Transverse colon (tissue), 3 donors: ENCODE measurements at regions not wholly inside any gene's neighbourhood (a gene's known extent, or its start where the extent isn't known, plus 50 kb on each side); places are given as distances from the start of the nearest gene placed in this dataset.

Experiments used
- CTCF ChIP-seq, 5 experiments: fragments of 200-600 bp in 3 of 5; fragments of 450-650 bp in 2 of 5; sonication (generic) in 3 of 5; IDR thresholded peaks; 1 replicate in 2 of 5; 2 replicates in 3 of 5; pipeline ENCODE4 v1.5.1; 2016 to 2017; ENCODE audit warnings: antibody characterized with exemption in 5 of 5, inconsistent platforms in 3 of 5, mild to moderate bottlenecking in 2 of 5, moderate library complexity in 1 of 5
- POLR2A ChIP-seq: fragments of 450-650 bp; IDR thresholded peaks from one replicate; pipeline ENCODE4 v1.6.1; 2016; ENCODE audit warnings: antibody characterized with exemption, mild to moderate bottlenecking, moderate library complexity

- TF ChIP-seq POLR2A (no peak), CTCF (IDR thresholded peaks at IDR 0.05) (no peak)
Observed at GRCh38 chr4:181176306-181176705, 1066.9 kb upstream of the TENM3 start.
